ENCODE measurements at regions not wholly inside any gene's neighbourhood (a gene's known extent, or its start where the extent isn't known, plus 50 kb on each side); places are given as distances from the start of the nearest gene placed in this dataset.
"Not testable (repeated sequence)": the region's sequence is repeated elsewhere in the genome, so short reads cannot be mapped to it uniquely, and the experiment has no call there.

GRCh38 chr11:16511116-16512114 lies 155.1 kb upstream of the SOX6 start:
- Histone ChIP-seq H3K4me1 (ENCODE audit: control insufficient read depth in 2 of 2, insufficient read depth in 2 of 2, low read length in 1 of 2) (no peaks in the 10 kb centered on the region), H3K27ac (ENCODE audit: low read depth in 2 of 2, low read length in 1 of 2) (no peak overlapping the region), H3K36me3 (ENCODE audit: control insufficient read depth in 2 of 2, insufficient read depth in 2 of 2, low read length in 1 of 2) (no peaks in the 10 kb centered on the region), H3K27me3 (ENCODE audit: control insufficient read depth in 1 of 2, insufficient read depth in 2 of 2, low read length in 2 of 2) (no peaks in the 10 kb centered on the region), H3K4me3 (ENCODE audit: low read depth in 1 of 2, low read length in 2 of 2) (no peak overlapping the region), H3K9me3 (ENCODE audit: control insufficient read depth in 2 of 2, insufficient read depth in 1 of 2, low read depth in 1 of 2, low read length in 1 of 2) (no peaks in the 10 kb centered on the region)
- WGBS, 2 donors, result 69 to 79% methylated on average over 2 of the region's 2 CpGs

GRCh38 chr11:16505481-16505880 lies 149.1 kb upstream of the SOX6 start:
- H3K4me1 ChIP-seq (ENCODE audit: control insufficient read depth in 2 of 2, insufficient read depth in 2 of 2, low read length in 1 of 2), result no peaks in the 10 kb centered on the region
- no peak overlapping the region for H3K27ac ChIP-seq (ENCODE audit: low read depth in 2 of 2, low read length in 1 of 2)
- no peak overlapping the region for H3K4me3 ChIP-seq (ENCODE audit: low read depth in 1 of 2, low read length in 2 of 2)
- H3K9me3 ChIP-seq (ENCODE audit: control insufficient read depth in 2 of 2, insufficient read depth in 1 of 2, low read depth in 1 of 2, low read length in 1 of 2), result no peaks in the 10 kb centered on the region
- H3K36me3 ChIP-seq (ENCODE audit: control insufficient read depth in 2 of 2, insufficient read depth in 2 of 2, low read length in 1 of 2), result no peaks in the 10 kb centered on the region
- H3K27me3 ChIP-seq (ENCODE audit: control insufficient read depth in 1 of 2, insufficient read depth in 2 of 2, low read length in 2 of 2), result no peaks in the 10 kb centered on the region
- WGBS, 2 donors, result 63 to 86% methylated on average over 1 of the region's 1 CpG

GRCh38 chr11:16503891-16504290 lies 147.5 kb upstream of the SOX6 start:
- not testable (repeated sequence) for H3K36me3 ChIP-seq (ENCODE audit: control insufficient read depth in 2 of 2, insufficient read depth in 2 of 2, low read length in 1 of 2); H3K4me3 ChIP-seq (ENCODE audit: low read depth in 1 of 2, low read length in 2 of 2); H3K27me3 ChIP-seq (ENCODE audit: control insufficient read depth in 1 of 2, insufficient read depth in 2 of 2, low read length in 2 of 2); H3K9me3 ChIP-seq (ENCODE audit: control insufficient read depth in 2 of 2, insufficient read depth in 1 of 2, low read depth in 1 of 2, low read length in 1 of 2); H3K27ac ChIP-seq (ENCODE audit: low read depth in 2 of 2, low read length in 1 of 2); H3K4me1 ChIP-seq (ENCODE audit: control insufficient read depth in 2 of 2, insufficient read depth in 2 of 2, low read length in 1 of 2)
- WGBS, 2 donors, result 87 to 99% methylated on average over 2 of the region's 2 CpGs

GRCh38 chr11:16494918-16495691 lies 138.8 kb upstream of the SOX6 start:
- H3K36me3 ChIP-seq (ENCODE audit: control insufficient read depth in 2 of 2, insufficient read depth in 2 of 2, low read length in 1 of 2), result no peaks in the 10 kb centered on the region
- H3K4me3 ChIP-seq (ENCODE audit: low read depth in 1 of 2, low read length in 2 of 2), result no peak overlapping the region
- H3K4me1 ChIP-seq (ENCODE audit: control insufficient read depth in 2 of 2, insufficient read depth in 2 of 2, low read length in 1 of 2), result no peaks in the 10 kb centered on the region
- no peaks in the 10 kb centered on the region for H3K27me3 ChIP-seq (ENCODE audit: control insufficient read depth in 1 of 2, insufficient read depth in 2 of 2, low read length in 2 of 2)
- H3K9me3 ChIP-seq (ENCODE audit: control insufficient read depth in 2 of 2, insufficient read depth in 1 of 2, low read depth in 1 of 2, low read length in 1 of 2), result peaks cover 0 to 4% of the 10 kb centered on the region in 2 donors
- no peak overlapping the region for H3K27ac ChIP-seq (ENCODE audit: low read depth in 2 of 2, low read length in 1 of 2)

- WGBS, 2 donors, result 86 to 93% methylated on average over 7 of the region's 7 CpGs
- no peaks in the 10 kb centered on the region for H3K27me3 ChIP-seq (ENCODE audit: control insufficient read depth in 1 of 2, insufficient read depth in 2 of 2, low read length in 2 of 2)
- no peaks in the 10 kb centered on the region for H3K4me1 ChIP-seq (ENCODE audit: control insufficient read depth in 2 of 2, insufficient read depth in 2 of 2, low read length in 1 of 2)
- H3K36me3 ChIP-seq (ENCODE audit: control insufficient read depth in 2 of 2, insufficient read depth in 2 of 2, low read length in 1 of 2), result no peaks in the 10 kb centered on the region
- no peaks in the 10 kb centered on the region for H3K9me3 ChIP-seq (ENCODE audit: control insufficient read depth in 2 of 2, insufficient read depth in 1 of 2, low read depth in 1 of 2, low read length in 1 of 2)
- no peak overlapping the region for H3K4me3 ChIP-seq (ENCODE audit: low read depth in 1 of 2, low read length in 2 of 2)
- no peak overlapping the region for H3K27ac ChIP-seq (ENCODE audit: low read depth in 2 of 2, low read length in 1 of 2)
These were observed 128.1 kb upstream of the SOX6 start for GRCh38 chr11:16484434-16484833.

- Histone ChIP-seq H3K4me1 (ENCODE audit: control insufficient read depth in 2 of 2, insufficient read depth in 2 of 2, low read length in 1 of 2) (no peaks in the 10 kb centered on the region), H3K27me3 (ENCODE audit: control insufficient read depth in 1 of 2, insufficient read depth in 2 of 2, low read length in 2 of 2) (no peaks in the 10 kb centered on the region), H3K9me3 (ENCODE audit: control insufficient read depth in 2 of 2, insufficient read depth in 1 of 2, low read depth in 1 of 2, low read length in 1 of 2) (no peaks in the 10 kb centered on the region), H3K4me3 (ENCODE audit: low read depth in 1 of 2, low read length in 2 of 2) (no peak overlapping the region), H3K27ac (ENCODE audit: low read depth in 2 of 2, low read length in 1 of 2) (no peak overlapping the region), H3K36me3 (ENCODE audit: control insufficient read depth in 2 of 2, insufficient read depth in 2 of 2, low read length in 1 of 2) (no peaks in the 10 kb centered on the region)
- 89 to 93% methylated on average over 2 of the region's 2 CpGs for WGBS, 2 donors
These were observed 118.3 kb upstream of the SOX6 start for GRCh38 chr11:16474659-16475058.

- Histone ChIP-seq H3K36me3 (ENCODE audit: control insufficient read depth in 2 of 2, insufficient read depth in 2 of 2, low read length in 1 of 2) (no peaks in the 10 kb centered on the region), H3K4me1 (ENCODE audit: control insufficient read depth in 2 of 2, insufficient read depth in 2 of 2, low read length in 1 of 2) (no peaks in the 10 kb centered on the region), H3K9me3 (ENCODE audit: control insufficient read depth in 2 of 2, insufficient read depth in 1 of 2, low read depth in 1 of 2, low read length in 1 of 2) (no peaks in the 10 kb centered on the region), H3K27me3 (ENCODE audit: control insufficient read depth in 1 of 2, insufficient read depth in 2 of 2, low read length in 2 of 2) (no peaks in the 10 kb centered on the region), H3K27ac (ENCODE audit: low read depth in 2 of 2, low read length in 1 of 2) (no peak overlapping the region), H3K4me3 (ENCODE audit: low read depth in 1 of 2, low read length in 2 of 2) (no peak overlapping the region)
- WGBS, 2 donors, result 84 to 92% methylated on average over 2 of the region's 2 CpGs
These were observed 113.6 kb upstream of the SOX6 start for GRCh38 chr11:16469968-16470367.

GRCh38 chr11:16468735-16469453 lies 112.5 kb upstream of the SOX6 start:
- no peaks in the 10 kb centered on the region for H3K27me3 ChIP-seq (ENCODE audit: control insufficient read depth in 1 of 2, insufficient read depth in 2 of 2, low read length in 2 of 2)
- no peaks in the 10 kb centered on the region for H3K9me3 ChIP-seq (ENCODE audit: control insufficient read depth in 2 of 2, insufficient read depth in 1 of 2, low read depth in 1 of 2, low read length in 1 of 2)
- no peaks in the 10 kb centered on the region for H3K36me3 ChIP-seq (ENCODE audit: control insufficient read depth in 2 of 2, insufficient read depth in 2 of 2, low read length in 1 of 2)
- WGBS, 2 donors, result 54 to 70% methylated on average over 5 of the region's 5 CpGs
- no peaks in the 10 kb centered on the region for H3K4me1 ChIP-seq (ENCODE audit: control insufficient read depth in 2 of 2, insufficient read depth in 2 of 2, low read length in 1 of 2)
- H3K27ac ChIP-seq (ENCODE audit: low read depth in 2 of 2, low read length in 1 of 2), result no peak overlapping the region
- H3K4me3 ChIP-seq (ENCODE audit: low read depth in 1 of 2, low read length in 2 of 2), result no peak overlapping the region

GRCh38 chr11:16460508-16460907 lies 104.2 kb upstream of the SOX6 start:
- Histone ChIP-seq H3K36me3 (ENCODE audit: control insufficient read depth in 2 of 2, insufficient read depth in 2 of 2, low read length in 1 of 2) (no peaks in the 10 kb centered on the region), H3K9me3 (ENCODE audit: control insufficient read depth in 2 of 2, insufficient read depth in 1 of 2, low read depth in 1 of 2, low read length in 1 of 2) (no peaks in the 10 kb centered on the region), H3K4me3 (ENCODE audit: low read depth in 1 of 2, low read length in 2 of 2) (no peak overlapping the region), H3K27me3 (ENCODE audit: control insufficient read depth in 1 of 2, insufficient read depth in 2 of 2, low read length in 2 of 2) (no peaks in the 10 kb centered on the region), H3K4me1 (ENCODE audit: control insufficient read depth in 2 of 2, insufficient read depth in 2 of 2, low read length in 1 of 2) (no peaks in the 10 kb centered on the region), H3K27ac (ENCODE audit: low read depth in 2 of 2, low read length in 1 of 2) (no peak overlapping the region)

Data from esophagus (tissue), 2 donors.